ENCODE measurements at regions not wholly inside any gene's neighbourhood (a gene's known extent, or its start where the extent isn't known, plus 50 kb on each side); places are given as distances from the start of the nearest gene placed in this dataset.

GRCh38 chr3:175868626-175869025 is 1009.5 kb downstream of the NAALADL2 start:
- no peak for ATAC-seq

DNA sequence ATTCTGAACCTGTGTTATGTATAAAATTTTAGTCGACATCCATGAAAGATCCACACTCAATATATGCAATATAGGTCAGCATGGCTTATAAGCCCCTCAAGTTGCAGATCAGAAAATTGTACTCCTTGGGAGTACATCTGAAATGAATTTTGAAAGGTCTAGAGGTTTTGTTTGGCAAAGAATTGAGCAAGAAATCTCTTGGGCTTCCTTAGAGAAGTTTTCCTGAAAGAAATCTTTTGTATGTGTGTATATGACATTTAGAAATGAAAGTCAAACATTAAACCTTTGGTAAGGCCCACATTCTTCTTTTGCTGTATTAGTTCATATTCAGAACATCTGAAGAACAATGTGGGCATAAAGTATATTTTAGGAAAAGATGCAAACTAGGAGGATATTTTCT is 1006.6 kb downstream of the NAALADL2 start:
- no peaks in the 10 kb centered on the region for H3K4me1 ChIP-seq
- no peak overlapping the region for H3K4me3 ChIP-seq
- WGBS, 2 donors (ENCODE audit: low coverage in 1 of 2) = 44 to 67% methylated on average over 1 of the region's 1 CpG
- no peaks in the 10 kb centered on the region for H3K27me3 ChIP-seq
- no peak overlapping the region for H3K27ac ChIP-seq
- no peaks in the 10 kb centered on the region for H3K9me3 ChIP-seq
- TF ChIP-seq POLR2A (IDR thresholded peaks at IDR 0.05) (no peak), POLR2AphosphoS5 (IDR thresholded peaks at IDR 0.05) (no peak), EP300 (IDR thresholded peaks at IDR 0.05) (no peak)
- TF ChIP-seq, protein P1, sequence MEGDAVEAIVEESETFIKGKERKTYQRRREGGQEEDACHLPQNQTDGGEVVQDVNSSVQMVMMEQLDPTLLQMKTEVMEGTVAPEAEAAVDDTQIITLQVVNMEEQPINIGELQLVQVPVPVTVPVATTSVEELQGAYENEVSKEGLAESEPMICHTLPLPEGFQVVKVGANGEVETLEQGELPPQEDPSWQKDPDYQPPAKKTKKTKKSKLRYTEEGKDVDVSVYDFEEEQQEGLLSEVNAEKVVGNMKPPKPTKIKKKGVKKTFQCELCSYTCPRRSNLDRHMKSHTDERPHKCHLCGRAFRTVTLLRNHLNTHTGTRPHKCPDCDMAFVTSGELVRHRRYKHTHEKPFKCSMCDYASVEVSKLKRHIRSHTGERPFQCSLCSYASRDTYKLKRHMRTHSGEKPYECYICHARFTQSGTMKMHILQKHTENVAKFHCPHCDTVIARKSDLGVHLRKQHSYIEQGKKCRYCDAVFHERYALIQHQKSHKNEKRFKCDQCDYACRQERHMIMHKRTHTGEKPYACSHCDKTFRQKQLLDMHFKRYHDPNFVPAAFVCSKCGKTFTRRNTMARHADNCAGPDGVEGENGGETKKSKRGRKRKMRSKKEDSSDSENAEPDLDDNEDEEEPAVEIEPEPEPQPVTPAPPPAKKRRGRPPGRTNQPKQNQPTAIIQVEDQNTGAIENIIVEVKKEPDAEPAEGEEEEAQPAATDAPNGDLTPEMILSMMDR (IDR thresholded peaks at IDR 0.05) = no peak
- H3K36me3 ChIP-seq = no peaks in the 10 kb centered on the region
- ATAC-seq = no peak

More at GRCh38 chr3:175868626-175869025, 1009.5 kb downstream of the NAALADL2 start:
- no peak for TF ChIP-seq POLR2A (IDR thresholded peaks at IDR 0.05)
- no peak for TF ChIP-seq EP300 (IDR thresholded peaks at IDR 0.05)
- TF ChIP-seq, protein P1 (IDR thresholded peaks at IDR 0.05) = no peak
- Histone ChIP-seq H3K27me3 (no peaks in the 10 kb centered on the region), H3K36me3 (no peaks in the 10 kb centered on the region), H3K27ac (no peak overlapping the region), H3K4me3 (no peak overlapping the region), H3K4me1 (no peaks in the 10 kb centered on the region), H3K9me3 (peaks cover 0 to 4% (median 0%) of the 10 kb centered on the region in 3 donors)
- 25 to 100% methylated on average over 1 of the region's 1 CpG for WGBS, 2 donors (ENCODE audit: low coverage in 1 of 2)

- Histone ChIP-seq H3K4me3 (no peak overlapping the region), H3K9me3 (no peaks in the 10 kb centered on the region), H3K27me3 (no peaks in the 10 kb centered on the region), H3K27ac (no peak overlapping the region), H3K36me3 (no peaks in the 10 kb centered on the region), H3K4me1 (no peaks in the 10 kb centered on the region)
- TF ChIP-seq POLR2A (IDR thresholded peaks at IDR 0.05) (no peak), POLR2AphosphoS5 (IDR thresholded peaks at IDR 0.05) (no peak), EP300 (IDR thresholded peaks at IDR 0.05) (no peak)
- TF ChIP-seq, protein P1 (IDR thresholded peaks at IDR 0.05) = no peak
- WGBS, 2 donors (ENCODE audit: low coverage in 1 of 2) = 57 to 65% methylated on average over 2 to 4 of the region's 4 CpGs
- no peak for ATAC-seq
These were observed 1002.8 kb downstream of the NAALADL2 start for GRCh38 chr3:175861916-175862315.

Small RNA genes lying in the stretch of these regions (small RNA-seq; reads per million reads assigned to genes)
- 0 reads per million in 4 donors for gene AC104640.2
- gene RNA5SP147 = 0 reads per million in 4 donors

All from gastroesophageal sphincter (tissue), 4 donors.